Activated CD8-positive, alpha-beta T cell treated with anti-CD3 and anti-CD28 coated beads for 36 hours (primary cell): ENCODE measurements at regions not wholly inside any gene's neighbourhood (a gene's known extent, or its start where the extent isn't known, plus 50 kb on each side); places are given as distances from the start of the nearest gene placed in this dataset.

ENCODE experiments used
- ATAC-seq: fragments of 200-7000 bp; cut with Tn5 transposase; one replicate; pipeline ENCODE4 v1.10.0; 2021; ENCODE audit warnings: mild to moderate bottlenecking, moderate library complexity
- CTCF ChIA-PET: fragments of 350-600 bp; sonication (Branson Sonifier 250); formaldehyde crosslinking; loops from one replicate; lab custom pipeline; 2021; ENCODE audit warnings: antibody characterized with exemption; lab: Charles Lee
- POLR2A ChIA-PET: fragments of 350-600 bp; sonication (Branson Sonifier 250); formaldehyde crosslinking; loops from one replicate; lab custom pipeline; 2021; ENCODE audit warnings: antibody characterized with exemption; lab: Charles Lee
- DNase-seq: peaks from one replicate; pipeline ENCODE4 v3.0.0-alpha.2; 2020
- H3K27ac Mint-ChIP-seq: one replicate; pipeline ENCODE4 v1.8.0; 2021; ENCODE audit warnings: mild to moderate bottlenecking, mixed read lengths
- H3K27me3 Mint-ChIP-seq: one replicate; pipeline ENCODE4 v1.8.0; 2021; ENCODE audit warnings: mixed read lengths
- H3K36me3 Mint-ChIP-seq: one replicate; pipeline ENCODE4 v1.8.0; 2021; ENCODE audit warnings: low read depth, mixed read lengths
- H3K4me1 Mint-ChIP-seq: one replicate; pipeline ENCODE4 v1.8.0; 2021; ENCODE audit warnings: low read depth, mixed read lengths
- H3K4me3 Mint-ChIP-seq: one replicate; pipeline ENCODE4 v1.8.0; 2021; ENCODE audit warnings: mild to moderate bottlenecking, moderate library complexity, mixed read lengths
- H3K9me3 Mint-ChIP-seq: one replicate; pipeline ENCODE4 v1.8.0; 2021; ENCODE audit warnings: mixed read lengths
- intact Hi-C: fragments of 100-400 bp; cut with micrococcal nuclease; formaldehyde crosslinking; loops from one replicate; pipeline ENCODE4 v1.10.0; 2022
- TF ChIP-seq, protein P1 (sequence below): fragments of 200-600 bp; IDR thresholded peaks from one replicate; pipeline ENCODE4 v1.8.0; 2022; ENCODE audit warnings: antibody characterized with exemption, mild to moderate bottlenecking

DNA sequence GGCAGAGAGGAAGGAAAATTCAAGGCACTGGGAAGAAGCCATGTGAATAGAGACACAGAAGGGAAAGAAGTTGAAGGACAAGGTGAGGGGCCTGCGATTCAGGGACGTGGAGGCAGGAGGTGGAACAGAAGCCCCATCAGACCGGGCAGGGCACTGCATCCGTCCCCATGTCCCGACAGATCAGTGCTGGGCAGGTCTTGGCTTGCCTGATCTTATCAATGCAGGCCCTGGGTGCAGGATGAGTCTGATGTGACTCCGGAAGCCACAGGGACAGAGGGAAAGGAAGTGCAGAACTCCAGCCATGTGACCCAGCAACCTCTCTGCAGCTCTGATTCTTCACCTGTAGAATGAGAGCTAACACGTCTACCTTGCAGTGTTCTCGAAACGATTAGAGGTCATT is 136.2 kb upstream of the CTBP2 start:
- no peak for DNase-seq
- Mint-ChIP-seq H3K4me3 (no peak overlapping the region), H3K27me3 (peaks cover 1% of the 10 kb centered on the region), H3K9me3 (no peaks in the 10 kb centered on the region), H3K27ac (no peak overlapping the region), H3K4me1 (no peaks in the 10 kb centered on the region), H3K36me3 (no peaks in the 10 kb centered on the region)
- CTCF ChIA-PET, result no interaction called here
- TF ChIP-seq, protein P1, sequence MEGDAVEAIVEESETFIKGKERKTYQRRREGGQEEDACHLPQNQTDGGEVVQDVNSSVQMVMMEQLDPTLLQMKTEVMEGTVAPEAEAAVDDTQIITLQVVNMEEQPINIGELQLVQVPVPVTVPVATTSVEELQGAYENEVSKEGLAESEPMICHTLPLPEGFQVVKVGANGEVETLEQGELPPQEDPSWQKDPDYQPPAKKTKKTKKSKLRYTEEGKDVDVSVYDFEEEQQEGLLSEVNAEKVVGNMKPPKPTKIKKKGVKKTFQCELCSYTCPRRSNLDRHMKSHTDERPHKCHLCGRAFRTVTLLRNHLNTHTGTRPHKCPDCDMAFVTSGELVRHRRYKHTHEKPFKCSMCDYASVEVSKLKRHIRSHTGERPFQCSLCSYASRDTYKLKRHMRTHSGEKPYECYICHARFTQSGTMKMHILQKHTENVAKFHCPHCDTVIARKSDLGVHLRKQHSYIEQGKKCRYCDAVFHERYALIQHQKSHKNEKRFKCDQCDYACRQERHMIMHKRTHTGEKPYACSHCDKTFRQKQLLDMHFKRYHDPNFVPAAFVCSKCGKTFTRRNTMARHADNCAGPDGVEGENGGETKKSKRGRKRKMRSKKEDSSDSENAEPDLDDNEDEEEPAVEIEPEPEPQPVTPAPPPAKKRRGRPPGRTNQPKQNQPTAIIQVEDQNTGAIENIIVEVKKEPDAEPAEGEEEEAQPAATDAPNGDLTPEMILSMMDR, result no peak
- POLR2A ChIA-PET, result no interaction called here
- intact Hi-C loops, result no loop called here
- ATAC-seq, result no peak

DNA sequence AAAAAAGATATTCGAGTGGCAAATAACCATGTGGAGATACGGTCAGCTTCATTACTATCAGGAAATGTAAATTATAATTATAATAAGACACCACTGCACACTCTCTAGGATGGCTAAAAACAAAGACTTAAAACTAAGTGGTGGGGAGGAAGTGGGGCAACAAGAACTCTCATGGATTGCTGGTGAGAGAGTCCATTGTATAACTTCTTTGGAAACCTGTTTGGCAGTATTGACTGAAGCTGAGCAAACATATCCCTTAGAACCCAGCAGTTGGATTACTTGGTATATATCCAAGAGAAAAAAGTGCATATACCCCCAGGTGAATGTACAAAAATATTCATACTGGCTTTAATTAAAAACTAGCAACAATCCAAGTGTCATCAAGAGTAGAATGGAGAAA is 133.7 kb upstream of the CTBP2 start:
- CTCF ChIA-PET, result interaction anchor here (1.5 kb wide), 1 partner anchor 246 kb away, joined by 3 read pairs; no protein-coding TSS in a partner anchor
- TF ChIP-seq, protein P1, result no peak
- H3K36me3 Mint-ChIP-seq, result no peaks in the 10 kb centered on the region
- no peaks in the 10 kb centered on the region for H3K9me3 Mint-ChIP-seq
- intact Hi-C loops, result no loop called here
- POLR2A ChIA-PET, result no interaction called here
- peaks cover 1% of the 10 kb centered on the region for H3K27me3 Mint-ChIP-seq
- no peak for ATAC-seq
- H3K4me3 Mint-ChIP-seq, result no peak overlapping the region
- H3K27ac Mint-ChIP-seq, result no peak overlapping the region
- no peaks in the 10 kb centered on the region for H3K4me1 Mint-ChIP-seq
- DNase-seq, result no peak

DNA sequence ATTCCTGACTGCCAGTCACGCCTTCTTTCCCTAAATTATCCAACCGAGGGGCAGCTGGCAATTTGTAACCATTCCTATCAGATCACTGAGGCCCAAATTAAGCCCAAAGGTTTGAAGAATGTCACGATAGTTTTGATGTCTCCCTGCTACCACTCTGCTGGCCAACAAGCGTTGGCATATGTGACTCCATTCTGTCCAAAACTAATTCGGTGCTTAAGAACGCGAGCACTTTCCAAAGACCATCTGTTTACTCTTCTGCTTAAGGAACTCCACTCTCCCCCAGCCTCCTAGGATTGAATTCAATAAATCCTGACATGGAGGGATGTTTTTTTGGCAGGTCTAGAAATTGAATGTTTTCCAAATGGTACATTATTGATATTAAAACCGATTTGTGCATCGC is 131.5 kb upstream of the CTBP2 start:
- H3K4me3 Mint-ChIP-seq, result no peak overlapping the region
- H3K36me3 Mint-ChIP-seq, result no peaks in the 10 kb centered on the region
- DNase-seq, result no peak
- TF ChIP-seq, protein P1, result no peak
- no peaks in the 10 kb centered on the region for H3K4me1 Mint-ChIP-seq
- H3K27me3 Mint-ChIP-seq, result peaks cover 3% of the 10 kb centered on the region
- intact Hi-C loops, result no loop called here
- no peaks in the 10 kb centered on the region for H3K9me3 Mint-ChIP-seq
- no peak overlapping the region for H3K27ac Mint-ChIP-seq
- ChIA-PET CTCF (no interaction called here), POLR2A (no interaction called here)
- ATAC-seq, result no peak

DNA sequence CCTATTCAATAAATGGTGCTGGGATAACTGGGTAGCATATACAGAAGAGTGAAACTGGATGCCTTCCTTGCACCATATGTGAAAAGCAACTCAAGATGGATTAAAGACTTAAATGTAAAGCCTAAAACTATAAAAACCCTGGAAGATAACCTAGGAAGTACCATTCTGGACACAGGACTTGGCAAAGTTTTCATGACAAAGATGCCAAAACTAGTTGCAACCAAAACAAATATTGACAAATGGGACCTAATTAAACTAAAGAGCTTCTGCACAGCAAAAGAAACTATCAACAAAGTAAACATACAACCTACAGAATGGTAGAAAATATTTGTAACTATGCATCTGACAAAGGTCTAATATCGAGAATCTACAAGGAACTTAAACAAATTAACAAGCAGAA is 129.1 kb upstream of the CTBP2 start:
- H3K27ac Mint-ChIP-seq, result no peak overlapping the region
- intact Hi-C loops, result no loop called here
- CTCF ChIA-PET, result no interaction called here

DNA sequence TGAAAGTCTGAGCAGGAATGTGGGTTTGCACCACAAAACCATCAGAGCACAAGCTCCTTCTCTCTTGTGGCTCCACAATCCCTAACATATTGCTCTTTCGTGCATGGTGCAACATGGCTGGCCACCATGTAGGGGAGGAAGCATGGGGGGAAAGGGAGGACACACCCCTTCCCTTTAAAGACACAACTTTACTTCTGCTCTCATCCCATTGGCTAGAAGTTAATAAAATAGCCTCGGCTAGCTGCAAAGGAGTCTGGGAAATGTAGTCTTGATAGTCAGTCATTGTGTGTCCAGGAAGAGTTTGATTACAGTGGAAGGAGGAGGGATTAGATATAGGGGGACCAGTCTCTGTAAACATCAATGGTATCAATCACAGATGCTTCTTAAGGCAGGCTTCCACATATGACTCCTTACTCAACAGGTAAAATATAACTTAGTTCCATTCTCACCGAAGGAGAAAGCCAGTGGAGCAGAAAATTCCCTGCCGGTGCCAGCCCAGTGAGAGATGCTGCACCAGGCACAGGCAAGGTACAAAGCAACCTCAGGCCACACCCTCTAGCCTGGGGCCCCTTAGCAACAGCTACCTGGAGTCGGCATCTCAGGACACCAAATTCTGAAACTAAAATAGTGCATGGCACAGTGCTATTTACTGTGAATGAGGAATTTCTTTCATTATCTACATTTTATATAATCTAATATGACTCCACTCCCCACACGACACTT is 124.7 kb upstream of the CTBP2 start:
- H3K27ac Mint-ChIP-seq, result no peak overlapping the region
- H3K4me3 Mint-ChIP-seq, result no peak overlapping the region
- ATAC-seq (no peak), DNase-seq (no peak)
- H3K27me3 Mint-ChIP-seq, result peaks cover 8% of the 10 kb centered on the region
- ChIA-PET POLR2A (no interaction called here), CTCF (no interaction called here)
- H3K9me3 Mint-ChIP-seq, result no peaks in the 10 kb centered on the region
- H3K36me3 Mint-ChIP-seq, result no peaks in the 10 kb centered on the region
- intact Hi-C loops, result no loop called here
- H3K4me1 Mint-ChIP-seq, result no peaks in the 10 kb centered on the region
- TF ChIP-seq, protein P1, result no peak

More for the DNA sequence above, 129.1 kb upstream of the CTBP2 start:
- DNase-seq (no peak), ATAC-seq (no peak)
- TF ChIP-seq, protein P1, result no peak
- peaks cover 3% of the 10 kb centered on the region for H3K27me3 Mint-ChIP-seq
- POLR2A ChIA-PET, result no interaction called here
- no peaks in the 10 kb centered on the region for H3K4me1 Mint-ChIP-seq
- no peak overlapping the region for H3K4me3 Mint-ChIP-seq
- H3K9me3 Mint-ChIP-seq, result no peaks in the 10 kb centered on the region
- H3K36me3 Mint-ChIP-seq, result no peaks in the 10 kb centered on the region
